Lung (tissue), 11 donors: ENCODE measurements at regions not wholly inside any gene's neighbourhood (a gene's known extent, or its start where the extent isn't known, plus 50 kb on each side); places are given as distances from the start of the nearest gene placed in this dataset.
"Not testable (repeated sequence)": the region's sequence is repeated elsewhere in the genome, so short reads cannot be mapped to it uniquely, and the experiment has no call there.

Experiments used
- ATAC-seq: fragments of 200-7000 bp; cut with Tn5 transposase; one replicate; pipeline ENCODE4 v1.9.1; 2020; ENCODE audit warnings: moderate number of reproducible peaks; ENCODE audit not compliant: insufficient read depth, low FRiP score
- DNase-seq, 3 donors: peaks; one replicate each; pipeline ENCODE4 v3.0.0-alpha.2; 2013 to 2017
- H3K27ac ChIP-seq, 2 donors: one replicate each; pipeline ENCODE4 v1.5.1; 2013; ENCODE audit warnings: mild to moderate bottlenecking in 2 of 2, moderate library complexity in 2 of 2, control low read depth in 1 of 2, inconsistent platforms in 1 of 2, low read depth in 1 of 2, low read length in 1 of 2
- H3K27me3 ChIP-seq, 3 donors: one replicate each; pipeline ENCODE4 v1.5.1; 2013; ENCODE audit warnings: low read length in 2 of 3; ENCODE audit not compliant: control insufficient read depth in 3 of 3, insufficient read depth in 3 of 3
- H3K36me3 ChIP-seq, 4 donors: one replicate each; pipeline ENCODE4 v1.5.1; 2013; ENCODE audit warnings: low read length in 4 of 4, mild to moderate bottlenecking in 1 of 4, moderate library complexity in 1 of 4; ENCODE audit not compliant: control insufficient read depth in 4 of 4, insufficient read depth in 4 of 4
- H3K4me1 ChIP-seq, 5 donors: one replicate each; pipeline ENCODE4 v1.5.1; 2013; ENCODE audit warnings: low read length in 5 of 5, mild to moderate bottlenecking in 2 of 5, moderate library complexity in 1 of 5; ENCODE audit not compliant: control insufficient read depth in 5 of 5, insufficient read depth in 5 of 5
- H3K4me3 ChIP-seq: one replicate; pipeline ENCODE4 v1.5.1; 2013; ENCODE audit warnings: mild to moderate bottlenecking, control low read depth, moderate library complexity
- H3K9ac ChIP-seq, 2 donors: one replicate each; pipeline ENCODE4 v1.5.1; 2013; ENCODE audit warnings: low read length in 2 of 2, control low read depth in 1 of 2; ENCODE audit not compliant: insufficient read depth in 1 of 2
- H3K9me3 ChIP-seq, 4 donors: one replicate each; pipeline ENCODE4 v1.5.1; 2013; ENCODE audit warnings: low read length in 3 of 4, mild to moderate bottlenecking in 1 of 4, moderate library complexity in 1 of 4; ENCODE audit not compliant: control insufficient read depth in 4 of 4, insufficient read depth in 3 of 4
- WGBS, 2 donors: extraction: QIAGEN DNeasy Blood & Tissue Kit; methylation state at CpG; one replicate each; pipeline ENCODE4 v1.1.7; 2013; 5-methylcytosine and 5-hydroxymethylcytosine counted together
- TF ChIP-seq, protein P1 (sequence below): IDR thresholded peaks from 2 replicates; pipeline ENCODE4 v1.5.1; 2012; ENCODE audit warnings: mild to moderate bottlenecking; ENCODE audit errors: control extremely low read depth, extremely low read depth
- donor health status: control.
- donor health status: control.
- donor health status: Bipolar disorder and iron deficiency.
- donor health status: healthy.
- donor health status: DM: yes; HTN: yes; CAD: no.

DNA sequence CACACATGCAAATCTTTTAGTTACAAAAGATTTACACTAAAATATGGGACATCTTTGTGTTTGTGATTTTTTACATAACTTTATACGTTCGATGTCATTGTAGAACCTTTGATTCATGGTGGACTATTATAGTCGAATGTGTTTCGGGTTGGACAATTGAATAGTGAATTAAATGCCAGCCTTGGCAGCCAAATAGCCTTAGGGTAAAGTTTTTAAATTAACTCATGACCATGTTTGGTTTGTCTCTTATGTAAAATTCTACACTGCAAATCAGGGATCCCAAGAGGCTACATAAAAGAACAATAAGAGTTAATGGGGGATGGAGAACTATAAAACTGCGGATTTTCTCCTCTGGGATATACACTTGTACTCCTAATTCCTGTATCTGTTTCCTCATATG is 1735.6 kb upstream of the SPRY2 start:
- Histone ChIP-seq H3K4me1 (peaks cover 0 to 5% (median 0%) of the 10 kb centered on the region in 5 donors), H3K9me3 (peaks cover 0 to 1% (median 0%) of the 10 kb centered on the region in 4 donors), H3K9ac (no peak overlapping the region), H3K36me3 (no peaks in the 10 kb centered on the region), H3K27me3 (no peaks in the 10 kb centered on the region), H3K27ac (no peak overlapping the region), H3K4me3 (no peak overlapping the region)
- ATAC-seq: no peak
- 88 to 90% methylated on average over 5 of the region's 5 CpGs for WGBS, 2 donors
- TF ChIP-seq, protein P1, sequence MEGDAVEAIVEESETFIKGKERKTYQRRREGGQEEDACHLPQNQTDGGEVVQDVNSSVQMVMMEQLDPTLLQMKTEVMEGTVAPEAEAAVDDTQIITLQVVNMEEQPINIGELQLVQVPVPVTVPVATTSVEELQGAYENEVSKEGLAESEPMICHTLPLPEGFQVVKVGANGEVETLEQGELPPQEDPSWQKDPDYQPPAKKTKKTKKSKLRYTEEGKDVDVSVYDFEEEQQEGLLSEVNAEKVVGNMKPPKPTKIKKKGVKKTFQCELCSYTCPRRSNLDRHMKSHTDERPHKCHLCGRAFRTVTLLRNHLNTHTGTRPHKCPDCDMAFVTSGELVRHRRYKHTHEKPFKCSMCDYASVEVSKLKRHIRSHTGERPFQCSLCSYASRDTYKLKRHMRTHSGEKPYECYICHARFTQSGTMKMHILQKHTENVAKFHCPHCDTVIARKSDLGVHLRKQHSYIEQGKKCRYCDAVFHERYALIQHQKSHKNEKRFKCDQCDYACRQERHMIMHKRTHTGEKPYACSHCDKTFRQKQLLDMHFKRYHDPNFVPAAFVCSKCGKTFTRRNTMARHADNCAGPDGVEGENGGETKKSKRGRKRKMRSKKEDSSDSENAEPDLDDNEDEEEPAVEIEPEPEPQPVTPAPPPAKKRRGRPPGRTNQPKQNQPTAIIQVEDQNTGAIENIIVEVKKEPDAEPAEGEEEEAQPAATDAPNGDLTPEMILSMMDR: no peak
- DNase-seq: no peak

DNA sequence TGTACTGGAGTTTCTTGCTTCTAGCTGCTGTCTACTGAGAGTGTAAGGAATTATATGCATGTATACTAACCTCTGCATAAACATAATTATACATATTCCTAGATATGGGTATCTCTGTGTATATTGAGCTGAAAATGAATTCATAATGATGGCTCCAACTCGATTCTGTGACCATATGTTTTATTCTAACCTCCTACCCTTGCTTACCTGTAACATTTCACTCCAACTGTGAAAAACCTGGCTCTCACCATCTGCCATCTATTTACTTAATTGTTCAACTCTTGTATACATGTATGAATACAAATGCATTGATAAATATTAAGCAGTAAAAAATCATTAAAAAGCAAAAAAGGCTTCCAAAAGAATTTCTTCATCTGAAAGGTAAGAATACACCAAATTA is 1729.5 kb upstream of the SPRY2 start:
- no peaks in the 10 kb centered on the region for H3K27me3 ChIP-seq
- ATAC-seq (no peak), DNase-seq (no peak)
- H3K36me3 ChIP-seq: no peaks in the 10 kb centered on the region
- TF ChIP-seq, protein P1: no peak
- H3K4me3 ChIP-seq: no peak overlapping the region
- peaks cover 0 to 5% (median 0%) of the 10 kb centered on the region in 5 donors for H3K4me1 ChIP-seq
- 25 to 32% methylated on average over 1 of the region's 1 CpG for WGBS, 2 donors
- peaks cover 0 to 7% (median under 1%) of the 10 kb centered on the region in 4 donors for H3K9me3 ChIP-seq
- no peak overlapping the region for H3K27ac ChIP-seq
- H3K9ac ChIP-seq: no peak overlapping the region

DNA sequence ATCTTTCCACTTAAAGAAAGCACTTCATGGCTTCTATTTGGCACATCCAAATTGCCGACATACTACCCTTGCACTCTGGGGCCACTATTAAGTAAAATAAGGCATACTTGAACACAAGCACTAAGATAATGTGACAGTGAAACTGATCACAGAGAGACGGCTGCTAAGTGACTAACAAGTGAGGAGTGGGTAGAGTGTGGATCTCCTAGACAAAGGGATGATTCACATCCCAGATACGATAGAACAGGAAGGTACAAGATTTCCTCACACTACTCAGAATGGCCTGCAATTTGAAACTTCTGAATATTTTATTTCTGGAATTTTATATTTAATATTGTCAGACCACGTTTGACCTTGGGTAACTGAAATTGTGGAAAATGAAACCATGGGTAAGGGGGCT is 1721.8 kb upstream of the SPRY2 start:
- Histone ChIP-seq H3K9ac (no peak overlapping the region), H3K36me3 (no peaks in the 10 kb centered on the region), H3K4me3 (no peak overlapping the region), H3K27ac (no peak overlapping the region), H3K27me3 (no peaks in the 10 kb centered on the region), H3K4me1 (no peaks in the 10 kb centered on the region), H3K9me3 (peaks cover 0 to 4% (median 0%) of the 10 kb centered on the region in 4 donors)
- TF ChIP-seq, protein P1: no peak
- 58 to 69% methylated on average over 4 of the region's 4 CpGs for WGBS, 2 donors
- DNase-seq: no peak
- no peak for ATAC-seq

DNA sequence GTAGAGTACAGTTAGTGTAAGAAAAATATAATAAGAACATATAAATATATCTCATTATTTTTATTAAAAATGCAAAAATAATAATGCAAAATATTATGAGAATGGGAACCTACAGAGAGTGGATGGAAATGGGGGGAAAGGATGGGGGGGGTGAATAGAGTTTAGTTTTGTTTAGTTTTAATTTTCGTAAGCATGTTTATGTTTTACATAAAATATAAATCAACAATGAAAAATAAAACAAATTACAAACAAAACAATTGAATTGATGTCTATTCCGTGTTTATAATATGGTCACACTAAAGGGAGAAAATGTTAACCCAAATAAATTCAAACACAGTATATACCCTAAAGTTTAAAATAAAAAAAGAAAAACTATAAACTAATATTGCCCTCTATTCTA is 1717.4 kb upstream of the SPRY2 start:
- Histone ChIP-seq H3K4me3 (no peak overlapping the region), H3K27me3 (no peaks in the 10 kb centered on the region), H3K9ac (no peak overlapping the region), H3K27ac (no peak overlapping the region), H3K9me3 (no peaks in the 10 kb centered on the region), H3K4me1 (no peaks in the 10 kb centered on the region), H3K36me3 (no peaks in the 10 kb centered on the region)
- DNase-seq (no peak), ATAC-seq (no peak)
- 47 to 72% methylated on average over 2 of the region's 2 CpGs for WGBS, 2 donors
- TF ChIP-seq, protein P1: no peak

DNA sequence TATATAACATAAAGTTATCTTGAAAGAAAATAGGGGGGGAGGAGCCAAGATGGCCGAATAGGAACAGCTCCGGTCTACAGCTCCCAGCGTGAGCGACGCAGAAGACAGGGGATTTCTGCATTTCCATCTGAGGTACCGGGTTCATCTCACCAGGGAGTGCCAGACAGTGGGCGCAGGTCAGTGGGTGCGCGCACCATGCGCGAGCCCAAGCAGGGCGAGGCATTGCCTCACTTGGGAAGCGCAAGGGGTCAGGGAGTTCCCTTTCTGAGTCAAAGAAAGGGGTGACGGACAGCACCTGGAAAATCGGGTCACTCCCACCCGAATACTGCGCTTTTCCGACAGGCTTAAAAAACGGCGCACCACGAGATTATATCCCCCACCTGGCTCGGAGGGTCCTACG is 1704.4 kb upstream of the SPRY2 start:
- not testable (repeated sequence) for H3K4me3 ChIP-seq, H3K9ac ChIP-seq, H3K27ac ChIP-seq, DNase-seq, ATAC-seq, H3K9me3 ChIP-seq, H3K27me3 ChIP-seq, H3K36me3 ChIP-seq, H3K4me1 ChIP-seq
- 93 to 95% methylated on average over 19 to 23 of the region's 23 CpGs for WGBS, 2 donors
